ENCODE measurements at regions not wholly inside any gene's neighbourhood (a gene's known extent, or its start where the extent isn't known, plus 50 kb on each side); places are given as distances from the start of the nearest gene placed in this dataset.

DNA sequence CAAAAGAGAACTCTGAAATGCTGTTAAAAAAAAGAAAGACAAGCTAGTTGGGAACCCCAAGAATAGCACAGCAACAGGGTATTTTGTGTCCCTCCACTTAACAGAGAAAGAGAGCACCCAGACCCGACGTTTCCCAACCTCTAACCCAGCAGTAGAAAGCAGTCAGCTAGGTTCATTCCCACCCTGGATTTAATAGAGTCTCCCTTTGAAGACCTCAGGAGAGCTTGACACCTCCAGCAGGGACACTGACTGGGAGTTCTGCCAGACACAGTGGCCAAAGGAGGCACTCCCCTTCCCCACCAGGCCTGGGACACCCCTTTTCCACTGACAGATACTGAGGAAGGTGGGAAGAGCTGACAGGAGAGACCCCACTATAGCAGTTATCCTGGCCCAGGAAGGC, 337.5 kb upstream of the MSX2 start:
- TF ChIP-seq POLR2AphosphoS5 (IDR thresholded peaks at IDR 0.05; ENCODE audit: low read length) (no peak), MXI1 (IDR thresholded peaks at IDR 0.05; ENCODE audit: low read depth, low read length) (no peak), ZNF274 (IDR thresholded peaks at IDR 0.05; ENCODE audit: insufficient read depth, insufficient read length) (no peak), BCL11A (IDR thresholded peaks at IDR 0.05; ENCODE audit: low read depth, low read length) (no peak), CBX5 (IDR thresholded peaks at IDR 0.05; ENCODE audit: low read depth) (no peak), TCF12 (IDR thresholded peaks at IDR 0.05; ENCODE audit: low read depth, low read length) (no peak)

All from GM12878 (cell line).